HCT116 (cell line): ENCODE measurements at regions not wholly inside any gene's neighbourhood (a gene's known extent, or its start where the extent isn't known, plus 50 kb on each side); places are given as distances from the start of the nearest gene placed in this dataset.

Experiments used
- ATAC-seq: fragments of 200-7000 bp; cut with Tn5 transposase; 2 replicates; pipeline ENCODE4 v1.9.1; 2020; ENCODE audit warnings: mild to moderate bottlenecking, moderate library complexity
- BruUV-seq: library from RNA; stranded (reverse); fragments of 400-500 nt; replicated peaks from 2 replicates; lab custom pipeline; 2021; lab: Mats Ljungman, UMichigan
- CTCF ChIA-PET: fragments of 300-600 bp; sonication (Branson Sonifier 250); formaldehyde crosslinking; loops from one replicate; lab custom pipeline; 2021; ENCODE audit warnings: antibody characterized with exemption; lab: Charles Lee
- POLR2A ChIA-PET: fragments of 300-600, 350-600 bp; sonication (Branson Sonifier 250); formaldehyde crosslinking; loops from one replicate; lab custom pipeline; 2021; ENCODE audit warnings: antibody characterized with exemption; lab: Charles Lee
- RAD21 ChIA-PET, 2 experiments: fragments of 300-600 bp; sonication (Branson Sonifier 250); formaldehyde crosslinking; loops; one replicate each; lab custom pipeline; 2023; ENCODE audit warnings: low total read pairs in 2 of 2; ENCODE audit not compliant: uncharacterized antibody in 2 of 2, unreplicated experiment in 2 of 2, low non-redundant PET in 1 of 2; lab: Charles Lee
- DNase-seq: peaks from one replicate; pipeline ENCODE4 v3.0.0-alpha.2; 2010; ENCODE audit warnings: low read depth, low spot score
- H2AFZ ChIP-seq: fragments of 200-600 bp; shearing (Covaris generic), sonication (generic); 2 replicates; pipeline ENCODE4 v1.6.1; 2017; ENCODE audit warnings: low read depth, mixed run types, mixed read lengths, antibody characterized with exemption, low read length; ENCODE audit not compliant: poor library complexity, severe bottlenecking
- H3K27ac ChIP-seq: 2 replicates; pipeline ENCODE4 v1.5.1; 2012; ENCODE audit warnings: low read depth, low read length
- H3K27me3 ChIP-seq: fragments of 200-600 bp; sonication (generic); 2 replicates; pipeline ENCODE4 v1.6.1; 2016; ENCODE audit warnings: mixed run types, low read length, mixed read lengths; ENCODE audit not compliant: insufficient read depth
- H3K36me3 ChIP-seq, 2 experiments: fragments of 200-500 bp in 1 of 2; fragments of 200-600 bp in 1 of 2; sonication (Bioruptor generic) in 1 of 2; sonication (generic) in 1 of 2; 2 replicates each; pipeline versions ENCODE4 v1.5.1 to v1.6.1; 2014 to 2016; ENCODE audit warnings: low read length in 2 of 2, inconsistent platforms in 1 of 2, mixed read lengths in 1 of 2, mixed run types in 1 of 2; ENCODE audit not compliant: insufficient read depth in 2 of 2, control insufficient read depth in 1 of 2
- H3K4me1 ChIP-seq, 2 experiments: fragments of 200-600 bp in 1 of 2; sonication (generic) in 1 of 2; 2 replicates each; pipeline versions ENCODE4 v1.5.1 to v1.6.1; 2012 to 2017; ENCODE audit warnings: low read length in 2 of 2, inconsistent platforms in 1 of 2, mild to moderate bottlenecking in 1 of 2, mixed read lengths in 1 of 2, mixed run types in 1 of 2, moderate library complexity in 1 of 2; ENCODE audit not compliant: insufficient read depth in 2 of 2, control insufficient read depth in 1 of 2
- H3K4me2 ChIP-seq: fragments of 200-600 bp; sonication (generic); 2 replicates; pipeline ENCODE4 v1.6.1; 2017; ENCODE audit warnings: mixed run types, low read length, mixed read lengths
- H3K4me3 ChIP-seq, 2 experiments: fragments of 200-600 bp in 1 of 2; sonication (generic) in 1 of 2; replicated peaks in 1 of 2; 2 replicates each; pipeline ENCODE4 v1.5.1; 2011 to 2016; ENCODE audit warnings: low read length in 2 of 2, control low read depth in 1 of 2, low read depth in 1 of 2, mild to moderate bottlenecking in 1 of 2, mixed read lengths in 1 of 2, mixed run types in 1 of 2
- H3K79me2 ChIP-seq: fragments of 200-600 bp; sonication (generic); 2 replicates; pipeline ENCODE4 v1.6.1; 2017; ENCODE audit warnings: mild to moderate bottlenecking, mixed run types, low read length, moderate library complexity, mixed read lengths; ENCODE audit not compliant: insufficient read depth
- H3K9ac ChIP-seq: fragments of 200-600 bp; sonication (generic); 2 replicates; pipeline ENCODE4 v1.6.1; 2016; ENCODE audit warnings: low read length, mixed read lengths
- H3K9me2 ChIP-seq: fragments of 200-600 bp; sonication (generic), shearing (Covaris generic); 2 replicates; pipeline ENCODE4 v1.6.1; 2017; ENCODE audit warnings: mixed run types, mild to moderate bottlenecking, moderate library complexity; ENCODE audit not compliant: insufficient read depth
- H3K9me3 ChIP-seq, 2 experiments: fragments of 200-500 bp in 1 of 2; fragments of 200-600 bp in 1 of 2; sonication (Bioruptor generic) in 1 of 2; sonication (generic) in 1 of 2; 2 replicates each; pipeline ENCODE4 v1.6.1; 2014 to 2017; ENCODE audit warnings: low read length in 2 of 2, mixed read lengths in 2 of 2, inconsistent platforms in 1 of 2, low read depth in 1 of 2, mild to moderate bottlenecking in 1 of 2, mixed run types in 1 of 2, moderate library complexity in 1 of 2; ENCODE audit not compliant: control insufficient read depth in 1 of 2, insufficient read depth in 1 of 2
- H4K20me1 ChIP-seq: fragments of 200-600 bp; sonication (generic), shearing (Covaris generic); 2 replicates; pipeline ENCODE4 v1.6.1; 2017; ENCODE audit warnings: mixed run types, mild to moderate bottlenecking, moderate library complexity; ENCODE audit not compliant: insufficient read depth
- ATF3 ChIP-seq: IDR thresholded peaks from 2 replicates; pipeline ENCODE4 v1.6.1; 2012
- ELF1 ChIP-seq: IDR thresholded peaks from 2 replicates; pipeline ENCODE4 v1.6.1; 2012; ENCODE audit warnings: low read depth, borderline replicate concordance
- EZH2 ChIP-seq: fragments of 200-600 bp; sonication (generic); IDR thresholded peaks from 2 replicates; pipeline ENCODE4 v1.6.1; 2017; ENCODE audit warnings: antibody characterized with exemption, mixed run types
- FOSL1 ChIP-seq: IDR thresholded peaks from 2 replicates; pipeline ENCODE4 v1.6.1; 2012; ENCODE audit warnings: low read depth
- JUND ChIP-seq: IDR thresholded peaks from 2 replicates; pipeline ENCODE4 v1.6.1; 2012
- POLR2A ChIP-seq: IDR thresholded peaks from 2 replicates; pipeline ENCODE4 v1.7.0; 2011; ENCODE audit warnings: borderline replicate concordance; ENCODE audit not compliant: insufficient read depth, insufficient read length; ENCODE audit errors: extremely low read depth
- POLR2AphosphoS5 ChIP-seq: IDR thresholded peaks from 2 replicates; pipeline ENCODE4 v1.6.1; 2011; ENCODE audit warnings: mild to moderate bottlenecking, low read depth, low read length, moderate library complexity
- RAD21 ChIP-seq: IDR thresholded peaks from 2 replicates; pipeline ENCODE4 v1.6.1; 2012; ENCODE audit warnings: low read depth, mild to moderate bottlenecking
- SIN3A ChIP-seq: IDR thresholded peaks from 2 replicates; pipeline ENCODE4 v1.6.1; 2012; ENCODE audit warnings: low read depth
- SP1 ChIP-seq: IDR thresholded peaks from 2 replicates; pipeline ENCODE4 v1.6.1; 2012; ENCODE audit warnings: low read depth
- SRF ChIP-seq: IDR thresholded peaks from 2 replicates; pipeline ENCODE4 v1.6.1; 2012; ENCODE audit warnings: low read depth
- TCF7L2 ChIP-seq: IDR thresholded peaks from 2 replicates; pipeline ENCODE4 v1.7.0; 2011; ENCODE audit warnings: borderline replicate concordance, inconsistent platforms; ENCODE audit not compliant: insufficient read depth, insufficient read length; ENCODE audit errors: extremely low read depth
- YY1 ChIP-seq: IDR thresholded peaks from 2 replicates; pipeline ENCODE4 v1.6.1; 2011; ENCODE audit warnings: low read length, low read depth, moderate library complexity, mild to moderate bottlenecking; ENCODE audit not compliant: insufficient replicate concordance; ENCODE audit errors: extremely low read depth
- ZFX ChIP-seq: fragments of 450-650 bp; IDR thresholded peaks from 2 replicates; pipeline ENCODE4 v1.6.1; 2017
- ZNF274 ChIP-seq: fragments of 200-500 bp; sonication (Bioruptor generic); IDR thresholded peaks from 2 replicates; pipeline ENCODE4 v1.6.1; 2014; ENCODE audit warnings: mild to moderate bottlenecking, low read depth, low read length, inconsistent platforms
- intact Hi-C: fragments of 100-400 bp; cut with micrococcal nuclease; formaldehyde crosslinking; loops from 2 replicates; pipeline ENCODE4 v1.10.0; 2022
- TF ChIP-seq, protein P1 (sequence below): IDR thresholded peaks from 2 replicates; pipeline ENCODE4 v1.6.1; 2012; ENCODE audit warnings: low read depth
- TF ChIP-seq, protein P2 (sequence below), 3 experiments: fragments of 200-600 bp in 1 of 3; sonication (generic) in 1 of 3; IDR thresholded peaks in 2 of 3; conservative IDR thresholded peaks in 1 of 3; 2 replicates each; pipeline ENCODE4 v1.5.1; 2012 to 2017; ENCODE audit warnings: low read depth in 2 of 3, low read length in 2 of 3, antibody characterized with exemption in 1 of 3, borderline replicate concordance in 1 of 3, control low read depth in 1 of 3, mild to moderate bottlenecking in 1 of 3, mixed read lengths in 1 of 3, mixed run types in 1 of 3, moderate library complexity in 1 of 3; ENCODE audit not compliant: insufficient read depth in 1 of 3
- TF ChIP-seq, protein P3 (sequence below): IDR thresholded peaks from 2 replicates; pipeline ENCODE4 v1.6.1; 2012
- TF ChIP-seq, protein P4 (sequence below): IDR thresholded peaks from 2 replicates; pipeline ENCODE4 v1.6.1; 2011; ENCODE audit warnings: mild to moderate bottlenecking, low read length, moderate library complexity; ENCODE audit not compliant: insufficient replicate concordance; ENCODE audit errors: extremely low read depth

GRCh38 chr12:83666690-83667089, 980.0 kb downstream of the TMTC2 start:
- no peaks in the 10 kb centered on the region; the same call in 1 of the 2 replicates for H3K9me2 ChIP-seq
- TF ChIP-seq FOSL1 = no peak
- TF ChIP-seq ZNF274 = no peak
- no peak for TF ChIP-seq ZFX
- TF ChIP-seq ELF1 = no peak
- TF ChIP-seq, protein P1, sequence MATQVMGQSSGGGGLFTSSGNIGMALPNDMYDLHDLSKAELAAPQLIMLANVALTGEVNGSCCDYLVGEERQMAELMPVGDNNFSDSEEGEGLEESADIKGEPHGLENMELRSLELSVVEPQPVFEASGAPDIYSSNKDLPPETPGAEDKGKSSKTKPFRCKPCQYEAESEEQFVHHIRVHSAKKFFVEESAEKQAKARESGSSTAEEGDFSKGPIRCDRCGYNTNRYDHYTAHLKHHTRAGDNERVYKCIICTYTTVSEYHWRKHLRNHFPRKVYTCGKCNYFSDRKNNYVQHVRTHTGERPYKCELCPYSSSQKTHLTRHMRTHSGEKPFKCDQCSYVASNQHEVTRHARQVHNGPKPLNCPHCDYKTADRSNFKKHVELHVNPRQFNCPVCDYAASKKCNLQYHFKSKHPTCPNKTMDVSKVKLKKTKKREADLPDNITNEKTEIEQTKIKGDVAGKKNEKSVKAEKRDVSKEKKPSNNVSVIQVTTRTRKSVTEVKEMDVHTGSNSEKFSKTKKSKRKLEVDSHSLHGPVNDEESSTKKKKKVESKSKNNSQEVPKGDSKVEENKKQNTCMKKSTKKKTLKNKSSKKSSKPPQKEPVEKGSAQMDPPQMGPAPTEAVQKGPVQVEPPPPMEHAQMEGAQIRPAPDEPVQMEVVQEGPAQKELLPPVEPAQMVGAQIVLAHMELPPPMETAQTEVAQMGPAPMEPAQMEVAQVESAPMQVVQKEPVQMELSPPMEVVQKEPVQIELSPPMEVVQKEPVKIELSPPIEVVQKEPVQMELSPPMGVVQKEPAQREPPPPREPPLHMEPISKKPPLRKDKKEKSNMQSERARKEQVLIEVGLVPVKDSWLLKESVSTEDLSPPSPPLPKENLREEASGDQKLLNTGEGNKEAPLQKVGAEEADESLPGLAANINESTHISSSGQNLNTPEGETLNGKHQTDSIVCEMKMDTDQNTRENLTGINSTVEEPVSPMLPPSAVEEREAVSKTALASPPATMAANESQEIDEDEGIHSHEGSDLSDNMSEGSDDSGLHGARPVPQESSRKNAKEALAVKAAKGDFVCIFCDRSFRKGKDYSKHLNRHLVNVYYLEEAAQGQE = no peak
- TF ChIP-seq, protein P2, sequence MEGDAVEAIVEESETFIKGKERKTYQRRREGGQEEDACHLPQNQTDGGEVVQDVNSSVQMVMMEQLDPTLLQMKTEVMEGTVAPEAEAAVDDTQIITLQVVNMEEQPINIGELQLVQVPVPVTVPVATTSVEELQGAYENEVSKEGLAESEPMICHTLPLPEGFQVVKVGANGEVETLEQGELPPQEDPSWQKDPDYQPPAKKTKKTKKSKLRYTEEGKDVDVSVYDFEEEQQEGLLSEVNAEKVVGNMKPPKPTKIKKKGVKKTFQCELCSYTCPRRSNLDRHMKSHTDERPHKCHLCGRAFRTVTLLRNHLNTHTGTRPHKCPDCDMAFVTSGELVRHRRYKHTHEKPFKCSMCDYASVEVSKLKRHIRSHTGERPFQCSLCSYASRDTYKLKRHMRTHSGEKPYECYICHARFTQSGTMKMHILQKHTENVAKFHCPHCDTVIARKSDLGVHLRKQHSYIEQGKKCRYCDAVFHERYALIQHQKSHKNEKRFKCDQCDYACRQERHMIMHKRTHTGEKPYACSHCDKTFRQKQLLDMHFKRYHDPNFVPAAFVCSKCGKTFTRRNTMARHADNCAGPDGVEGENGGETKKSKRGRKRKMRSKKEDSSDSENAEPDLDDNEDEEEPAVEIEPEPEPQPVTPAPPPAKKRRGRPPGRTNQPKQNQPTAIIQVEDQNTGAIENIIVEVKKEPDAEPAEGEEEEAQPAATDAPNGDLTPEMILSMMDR (IDR thresholded peaks at IDR 0.05 in 2 of 3, conservative IDR thresholded peaks at IDR 0.05 in 1 of 3; ENCODE audit: borderline replicate concordance in 1 of 3, insufficient read depth in 1 of 3, low read depth in 2 of 3, low read length in 2 of 3) = no peak
- TF ChIP-seq, protein P3, sequence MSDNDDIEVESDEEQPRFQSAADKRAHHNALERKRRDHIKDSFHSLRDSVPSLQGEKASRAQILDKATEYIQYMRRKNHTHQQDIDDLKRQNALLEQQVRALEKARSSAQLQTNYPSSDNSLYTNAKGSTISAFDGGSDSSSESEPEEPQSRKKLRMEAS = no peak
- TF ChIP-seq POLR2A = no peak
- TF ChIP-seq SRF = no peak
- no peak for TF ChIP-seq SP1
- TF ChIP-seq RAD21 = no peak
- TF ChIP-seq, protein P4, sequence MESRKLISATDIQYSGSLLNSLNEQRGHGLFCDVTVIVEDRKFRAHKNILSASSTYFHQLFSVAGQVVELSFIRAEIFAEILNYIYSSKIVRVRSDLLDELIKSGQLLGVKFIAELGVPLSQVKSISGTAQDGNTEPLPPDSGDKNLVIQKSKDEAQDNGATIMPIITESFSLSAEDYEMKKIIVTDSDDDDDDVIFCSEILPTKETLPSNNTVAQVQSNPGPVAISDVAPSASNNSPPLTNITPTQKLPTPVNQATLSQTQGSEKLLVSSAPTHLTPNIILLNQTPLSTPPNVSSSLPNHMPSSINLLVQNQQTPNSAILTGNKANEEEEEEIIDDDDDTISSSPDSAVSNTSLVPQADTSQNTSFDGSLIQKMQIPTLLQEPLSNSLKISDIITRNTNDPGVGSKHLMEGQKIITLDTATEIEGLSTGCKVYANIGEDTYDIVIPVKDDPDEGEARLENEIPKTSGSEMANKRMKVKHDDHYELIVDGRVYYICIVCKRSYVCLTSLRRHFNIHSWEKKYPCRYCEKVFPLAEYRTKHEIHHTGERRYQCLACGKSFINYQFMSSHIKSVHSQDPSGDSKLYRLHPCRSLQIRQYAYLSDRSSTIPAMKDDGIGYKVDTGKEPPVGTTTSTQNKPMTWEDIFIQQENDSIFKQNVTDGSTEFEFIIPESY = no peak
- no peak for TF ChIP-seq ATF3
- TF ChIP-seq EZH2 = no peak
- no peak for TF ChIP-seq YY1
- TF ChIP-seq SIN3A = no peak
- no peak for TF ChIP-seq JUND
- no peak for TF ChIP-seq TCF7L2
- no peak for TF ChIP-seq POLR2AphosphoS5
- TF ChIP-seq, all 23 proteins: peak for 0
- POLR2A ChIA-PET = no interaction called here
- Histone ChIP-seq H3K4me3 (no peak overlapping the region), H3K4me1 (no peaks in the 10 kb centered on the region), H3K9ac (no peak overlapping the region), H2AFZ (no peak overlapping the region), H4K20me1 (no peaks in the 10 kb centered on the region), H3K27ac (no peak overlapping the region), H3K9me3 (no peaks in the 10 kb centered on the region), H3K27me3 (no peaks in the 10 kb centered on the region), H3K79me2 (no peaks in the 10 kb centered on the region), H3K36me3 (no peaks in the 10 kb centered on the region), H3K4me2 (no peak overlapping the region)
- no peak for ATAC-seq
- RAD21 ChIA-PET = no interaction called here
- CTCF ChIA-PET = no interaction called here
- no TSS peak for BruUV-seq
- DNase-seq = no peak
- intact Hi-C loops = no loop called here
